SK-N-SH (cell line): ENCODE measurements at regions not wholly inside any gene's neighbourhood (a gene's known extent, or its start where the extent isn't known, plus 50 kb on each side); places are given as distances from the start of the nearest gene placed in this dataset.

ENCODE experiments used
- CTCF ChIA-PET: fragments of 300-600, 350-600 bp; formaldehyde crosslinking; extraction: SDS; loops from one replicate; lab custom pipeline; 2021; lab: Yijun Ruan, JAX
- POLR2A ChIA-PET: fragments of 350-600 bp; sonication (Branson Sonifier 250); formaldehyde crosslinking; extraction: SDS; loops from one replicate; lab custom pipeline; 2020; ENCODE audit warnings: antibody characterized with exemption, inconsistent platforms; lab: Yijun Ruan, JAX
- DNase-seq: peaks from one replicate; pipeline ENCODE4 v3.0.0; 2012
- H2AFZ ChIP-seq: fragments of 200-600 bp; sonication (generic); 2 replicates; pipeline ENCODE4 v1.8.1; 2016; ENCODE audit warnings: antibody characterized with exemption, mild to moderate bottlenecking, low read depth
- H3F3A ChIP-seq: fragments of 200-600 bp; sonication (generic); replicated peaks from 2 replicates; pipeline ENCODE3; 2016; ENCODE audit warnings: antibody characterized with exemption, mild to moderate bottlenecking; ENCODE audit not compliant: insufficient read depth
- H3K27ac ChIP-seq, 2 experiments: fragments of 200-500 bp in 1 of 2; fragments of 200-600 bp in 1 of 2; sonication (Bioruptor generic) in 1 of 2; sonication (generic), shearing (Covaris generic) in 1 of 2; 2 replicates each; pipeline versions ENCODE4 v1.5.1 to v1.6.1; 2014 to 2016; ENCODE audit warnings: low read depth in 2 of 2, inconsistent platforms in 1 of 2, low read length in 1 of 2, mild to moderate bottlenecking in 1 of 2, mixed read lengths in 1 of 2
- H3K27me3 ChIP-seq: fragments of 200-600 bp; sonication (generic), shearing (Covaris generic); 2 replicates; pipeline ENCODE4 v1.6.1; 2016; ENCODE audit warnings: mixed run types; ENCODE audit not compliant: insufficient read depth
- H3K36me3 ChIP-seq, 2 experiments: fragments of 200-500 bp in 1 of 2; fragments of 200-600 bp in 1 of 2; sonication (Bioruptor generic) in 1 of 2; sonication (generic) in 1 of 2; replicated peaks in 1 of 2; 2 replicates each; pipeline versions ENCODE3 to v1.5.1; 2014 to 2016; ENCODE audit warnings: low read length in 1 of 2, mild to moderate bottlenecking in 1 of 2; ENCODE audit not compliant: insufficient read depth in 2 of 2, control insufficient read depth in 1 of 2
- H3K4me1 ChIP-seq, 2 experiments: fragments of 200-500 bp in 1 of 2; fragments of 200-600 bp in 1 of 2; sonication (Bioruptor generic) in 1 of 2; sonication (generic), shearing (Covaris generic) in 1 of 2; 2 replicates each; pipeline versions ENCODE4 v1.5.1 to v1.6.1; 2014 to 2016; ENCODE audit warnings: low read depth in 1 of 2, low read length in 1 of 2, mixed run types in 1 of 2; ENCODE audit not compliant: insufficient read depth in 2 of 2, control insufficient read depth in 1 of 2
- H3K4me2 ChIP-seq: fragments of 200-600 bp; sonication (generic), shearing (Covaris generic); 2 replicates; pipeline ENCODE4 v1.6.1; 2017; ENCODE audit warnings: mixed run types
- H3K4me3 ChIP-seq, 2 experiments: fragments of 200-500 bp in 1 of 2; fragments of 200-600 bp in 1 of 2; sonication (Bioruptor generic) in 1 of 2; sonication (generic), shearing (Covaris generic) in 1 of 2; 2 replicates each; pipeline versions ENCODE4 v1.5.1 to v1.8.1; 2014 to 2016; ENCODE audit warnings: low read depth in 2 of 2, inconsistent platforms in 1 of 2, low read length in 1 of 2, mild to moderate bottlenecking in 1 of 2, mixed read lengths in 1 of 2, moderate library complexity in 1 of 2
- H3K79me2 ChIP-seq: fragments of 200-600 bp; sonication (generic); 2 replicates; pipeline ENCODE4 v1.8.1; 2017; ENCODE audit warnings: mild to moderate bottlenecking; ENCODE audit not compliant: insufficient read depth
- H3K9ac ChIP-seq: fragments of 200-600 bp; sonication (generic); 2 replicates; pipeline ENCODE4 v1.6.1; 2017; ENCODE audit warnings: mixed run types
- H3K9me2 ChIP-seq: fragments of 200-600 bp; sonication (generic); 2 replicates; pipeline ENCODE4 v1.6.1; 2017; ENCODE audit warnings: mixed run types
- H3K9me3 ChIP-seq: fragments of 200-600 bp; sonication (generic); 2 replicates; pipeline ENCODE4 v1.6.1; 2017; ENCODE audit warnings: mixed run types, mild to moderate bottlenecking, moderate library complexity
- H4K20me1 ChIP-seq: fragments of 200-600 bp; sonication (generic); 2 replicates; pipeline ENCODE4 v1.6.1; 2017; ENCODE audit warnings: mild to moderate bottlenecking, mixed run types; ENCODE audit not compliant: insufficient read depth
- ELF1 ChIP-seq: IDR thresholded peaks from 2 replicates; pipeline ENCODE4 v1.4.0; 2012
- MEF2A ChIP-seq: IDR thresholded peaks from 2 replicates; pipeline ENCODE4 v1.4.0; 2012; ENCODE audit warnings: low read depth, borderline replicate concordance
- MXI1 ChIP-seq: IDR thresholded peaks from 2 replicates; pipeline ENCODE4 v1.6.1; 2012; ENCODE audit warnings: mild to moderate bottlenecking, low read depth, low read length, improper control_type of control experiment
- RAD21 ChIP-seq: IDR thresholded peaks from 2 replicates; pipeline ENCODE4 v1.6.1; 2012; ENCODE audit warnings: mild to moderate bottlenecking, low read length
- RCOR1 ChIP-seq: fragments of 150-350 bp; IDR thresholded peaks from 2 replicates; pipeline ENCODE4 v1.6.1; 2017; ENCODE audit warnings: antibody characterized with exemption, low read length
- SIN3A ChIP-seq: IDR thresholded peaks from 2 replicates; pipeline ENCODE4 v1.6.1; 2012; ENCODE audit warnings: low read depth, mild to moderate bottlenecking, low read length, moderate library complexity, borderline replicate concordance
- SMC3 ChIP-seq: IDR thresholded peaks from 2 replicates; pipeline ENCODE4 v1.6.1; 2012; ENCODE audit warnings: low read depth, low read length, improper control_type of control experiment
- TAF1 ChIP-seq: IDR thresholded peaks from 2 replicates; pipeline ENCODE4 v1.6.1; 2012; ENCODE audit warnings: low read depth, mild to moderate bottlenecking, low read length, moderate library complexity, borderline replicate concordance
- TEAD4 ChIP-seq: IDR thresholded peaks from 2 replicates; pipeline ENCODE4 v1.4.0; 2012; ENCODE audit warnings: mild to moderate bottlenecking, borderline replicate concordance; ENCODE audit not compliant: insufficient read depth
- WGBS: methylation state at CpG from one replicate; pipeline ENCODE4 v1.1.6; 2017; ENCODE audit warnings: low lambda C conversion rate; 5-methylcytosine and 5-hydroxymethylcytosine counted together
- TF ChIP-seq, protein P1 (sequence below): IDR thresholded peaks from 2 replicates; pipeline ENCODE4 v1.4.0; 2012; ENCODE audit warnings: low read depth, borderline replicate concordance
- TF ChIP-seq, protein P2 (sequence below): IDR thresholded peaks from 2 replicates; pipeline ENCODE4 v1.4.0; 2012; ENCODE audit warnings: low read depth
- TF ChIP-seq, protein P3 (sequence below): IDR thresholded peaks from 2 replicates; pipeline ENCODE4; 2012
- TF ChIP-seq, protein P4 (sequence below): fragments of 150-350 bp; IDR thresholded peaks from 2 replicates; pipeline ENCODE4 v1.6.1; 2016; ENCODE audit warnings: mild to moderate bottlenecking, low read depth, low read length

DNA sequence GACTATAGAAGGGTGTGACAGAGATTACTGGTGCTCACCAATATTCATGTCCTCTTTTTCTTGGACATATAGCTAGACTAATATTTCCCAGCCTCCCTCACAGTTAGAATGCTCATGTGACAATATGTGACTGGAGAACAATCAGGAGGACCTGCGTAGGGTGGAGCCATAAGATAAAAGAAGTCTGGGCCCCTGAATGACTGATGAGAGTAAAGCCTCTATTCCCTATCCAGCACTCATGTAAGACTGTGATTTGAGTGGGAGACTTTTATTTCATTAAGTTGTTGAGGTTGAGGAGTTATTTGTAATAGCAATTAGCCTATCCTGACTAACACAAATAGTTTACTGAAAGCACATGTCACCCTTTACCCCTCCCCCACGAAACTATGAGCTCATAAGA lies 1247.1 kb upstream of the TENM4 start:
- POLR2A ChIA-PET, result no interaction called here
- 27% methylated on average over 2 of the region's 2 CpGs for WGBS
- TF ChIP-seq ELF1 (no peak), RCOR1 (no peak), TEAD4 (no peak), MXI1 (no peak), SMC3 (no peak), MEF2A (no peak), SIN3A (no peak)
- TF ChIP-seq, protein P1, sequence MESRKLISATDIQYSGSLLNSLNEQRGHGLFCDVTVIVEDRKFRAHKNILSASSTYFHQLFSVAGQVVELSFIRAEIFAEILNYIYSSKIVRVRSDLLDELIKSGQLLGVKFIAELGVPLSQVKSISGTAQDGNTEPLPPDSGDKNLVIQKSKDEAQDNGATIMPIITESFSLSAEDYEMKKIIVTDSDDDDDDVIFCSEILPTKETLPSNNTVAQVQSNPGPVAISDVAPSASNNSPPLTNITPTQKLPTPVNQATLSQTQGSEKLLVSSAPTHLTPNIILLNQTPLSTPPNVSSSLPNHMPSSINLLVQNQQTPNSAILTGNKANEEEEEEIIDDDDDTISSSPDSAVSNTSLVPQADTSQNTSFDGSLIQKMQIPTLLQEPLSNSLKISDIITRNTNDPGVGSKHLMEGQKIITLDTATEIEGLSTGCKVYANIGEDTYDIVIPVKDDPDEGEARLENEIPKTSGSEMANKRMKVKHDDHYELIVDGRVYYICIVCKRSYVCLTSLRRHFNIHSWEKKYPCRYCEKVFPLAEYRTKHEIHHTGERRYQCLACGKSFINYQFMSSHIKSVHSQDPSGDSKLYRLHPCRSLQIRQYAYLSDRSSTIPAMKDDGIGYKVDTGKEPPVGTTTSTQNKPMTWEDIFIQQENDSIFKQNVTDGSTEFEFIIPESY, result no peak
- TF ChIP-seq, protein P2, sequence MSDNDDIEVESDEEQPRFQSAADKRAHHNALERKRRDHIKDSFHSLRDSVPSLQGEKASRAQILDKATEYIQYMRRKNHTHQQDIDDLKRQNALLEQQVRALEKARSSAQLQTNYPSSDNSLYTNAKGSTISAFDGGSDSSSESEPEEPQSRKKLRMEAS, result no peak
- TF ChIP-seq, protein P3, sequence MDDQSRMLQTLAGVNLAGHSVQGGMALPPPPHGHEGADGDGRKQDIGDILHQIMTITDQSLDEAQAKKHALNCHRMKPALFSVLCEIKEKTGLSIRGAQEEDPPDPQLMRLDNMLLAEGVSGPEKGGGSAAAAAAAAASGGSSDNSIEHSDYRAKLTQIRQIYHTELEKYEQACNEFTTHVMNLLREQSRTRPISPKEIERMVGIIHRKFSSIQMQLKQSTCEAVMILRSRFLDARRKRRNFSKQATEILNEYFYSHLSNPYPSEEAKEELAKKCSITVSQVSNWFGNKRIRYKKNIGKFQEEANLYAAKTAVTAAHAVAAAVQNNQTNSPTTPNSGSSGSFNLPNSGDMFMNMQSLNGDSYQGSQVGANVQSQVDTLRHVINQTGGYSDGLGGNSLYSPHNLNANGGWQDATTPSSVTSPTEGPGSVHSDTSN, result no peak

DNA sequence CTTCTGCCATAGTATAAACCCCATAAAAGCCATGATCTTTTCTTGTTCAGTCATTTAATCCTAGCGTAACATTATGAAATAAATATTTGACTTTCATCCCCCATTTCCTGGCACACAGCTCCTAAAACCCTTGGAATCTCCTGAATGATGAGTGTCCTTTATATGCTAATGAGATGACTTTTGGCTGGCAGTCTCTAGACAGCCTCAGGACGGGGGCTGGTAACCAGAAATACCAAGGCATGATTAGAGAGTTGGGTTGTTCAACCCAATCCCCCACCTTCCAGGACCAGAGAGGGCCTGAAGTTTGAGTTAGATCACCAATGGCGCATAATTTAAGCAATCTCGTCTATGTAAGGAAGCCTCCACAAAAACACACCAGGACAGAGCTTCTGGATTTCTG lies 1246.1 kb upstream of the TENM4 start:
- Histone ChIP-seq H3K4me2 (no peak overlapping the region), H3K36me3 (no peaks in the 10 kb centered on the region), H3K9ac (no peak overlapping the region), H4K20me1 (no peaks in the 10 kb centered on the region), H3K79me2 (no peaks in the 10 kb centered on the region), H3K9me2 (no peaks in the 10 kb centered on the region), H3F3A (no peaks in the 10 kb centered on the region), H3K4me3 (no peak overlapping the region), H2AFZ (no peak overlapping the region), H3K27me3 (no peaks in the 10 kb centered on the region), H3K27ac (no peak overlapping the region), H3K4me1 (no peaks in the 10 kb centered on the region), H3K9me3 (no peaks in the 10 kb centered on the region)
- 55% methylated on average over 4 of the region's 4 CpGs for WGBS
- ChIA-PET CTCF (no interaction called here), POLR2A (no interaction called here)
- TF ChIP-seq TAF1 (no peak), RAD21 (no peak)
- TF ChIP-seq, protein P2, result no peak
- TF ChIP-seq, protein P4, sequence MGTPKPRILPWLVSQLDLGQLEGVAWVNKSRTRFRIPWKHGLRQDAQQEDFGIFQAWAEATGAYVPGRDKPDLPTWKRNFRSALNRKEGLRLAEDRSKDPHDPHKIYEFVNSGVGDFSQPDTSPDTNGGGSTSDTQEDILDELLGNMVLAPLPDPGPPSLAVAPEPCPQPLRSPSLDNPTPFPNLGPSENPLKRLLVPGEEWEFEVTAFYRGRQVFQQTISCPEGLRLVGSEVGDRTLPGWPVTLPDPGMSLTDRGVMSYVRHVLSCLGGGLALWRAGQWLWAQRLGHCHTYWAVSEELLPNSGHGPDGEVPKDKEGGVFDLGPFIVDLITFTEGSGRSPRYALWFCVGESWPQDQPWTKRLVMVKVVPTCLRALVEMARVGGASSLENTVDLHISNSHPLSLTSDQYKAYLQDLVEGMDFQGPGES, result no peak
- no peak for DNase-seq

More for the DNA sequence above, 1247.1 kb upstream of the TENM4 start:
- Histone ChIP-seq H2AFZ (no peak overlapping the region), H3K4me3 (no peak overlapping the region), H3K9me3 (no peaks in the 10 kb centered on the region), H3K27me3 (no peaks in the 10 kb centered on the region), H3F3A (no peaks in the 10 kb centered on the region), H3K27ac (no peak overlapping the region), H3K36me3 (no peaks in the 10 kb centered on the region), H3K9me2 (no peaks in the 10 kb centered on the region), H3K9ac (no peak overlapping the region), H3K79me2 (no peaks in the 10 kb centered on the region), H4K20me1 (no peaks in the 10 kb centered on the region), H3K4me1 (no peaks in the 10 kb centered on the region), H3K4me2 (no peak overlapping the region)
- no peak for DNase-seq
- CTCF ChIA-PET, result no interaction called here
